Upper lobe of left lung (tissue), 4 donors: ENCODE measurements at regions not wholly inside any gene's neighbourhood (a gene's known extent, or its start where the extent isn't known, plus 50 kb on each side); places are given as distances from the start of the nearest gene placed in this dataset.

Experiments
- POLR2A ChIP-seq, 4 donors: fragments of 450-650 bp; IDR thresholded peaks; one replicate each; pipeline ENCODE4 v1.5.1; 2016 to 2017; ENCODE audit warnings: antibody characterized with exemption in 4 of 4, mild to moderate bottlenecking in 2 of 4
- POLR2AphosphoS5 ChIP-seq, 2 donors: sonication (generic); formaldehyde crosslinking; IDR thresholded peaks; one replicate each; pipeline ENCODE4 v1.5.1; 2017; ENCODE audit warnings: antibody characterized with exemption in 2 of 2
- TF ChIP-seq, protein P1 (sequence below), 6 experiments: fragments of 450-650 bp in 4 of 6; fragments of 200-600 bp in 2 of 6; sonication (generic) in 2 of 6; IDR thresholded peaks; one replicate each; pipeline ENCODE4 v1.5.1; 2016 to 2019; ENCODE audit warnings: antibody characterized with exemption in 6 of 6

DNA sequence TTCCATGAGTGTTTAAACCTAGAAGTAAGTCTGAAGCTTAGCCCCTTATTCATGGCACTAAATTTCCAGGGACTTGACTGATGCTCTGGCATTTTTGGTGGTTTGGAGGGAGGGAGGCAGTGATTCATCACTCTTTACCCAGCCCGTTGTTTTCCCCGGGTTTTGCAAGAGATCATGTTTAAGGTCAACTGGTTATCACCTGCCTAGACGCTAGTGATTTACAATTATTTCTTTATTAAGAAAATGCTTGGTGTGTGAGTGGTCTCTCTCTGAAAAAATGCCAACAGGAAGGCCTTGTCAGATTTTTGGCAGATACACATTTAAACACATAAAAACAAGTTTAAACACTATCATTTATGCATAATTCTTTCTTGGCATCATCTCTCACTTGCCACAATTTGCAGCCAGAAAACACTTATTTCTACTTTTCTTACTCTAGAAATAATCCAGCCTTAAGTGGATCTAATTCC is 737.9 kb upstream of the ZNF608 start:
- no peak for TF ChIP-seq POLR2A (IDR thresholded peaks at IDR 0.05)
- TF ChIP-seq, protein P1, sequence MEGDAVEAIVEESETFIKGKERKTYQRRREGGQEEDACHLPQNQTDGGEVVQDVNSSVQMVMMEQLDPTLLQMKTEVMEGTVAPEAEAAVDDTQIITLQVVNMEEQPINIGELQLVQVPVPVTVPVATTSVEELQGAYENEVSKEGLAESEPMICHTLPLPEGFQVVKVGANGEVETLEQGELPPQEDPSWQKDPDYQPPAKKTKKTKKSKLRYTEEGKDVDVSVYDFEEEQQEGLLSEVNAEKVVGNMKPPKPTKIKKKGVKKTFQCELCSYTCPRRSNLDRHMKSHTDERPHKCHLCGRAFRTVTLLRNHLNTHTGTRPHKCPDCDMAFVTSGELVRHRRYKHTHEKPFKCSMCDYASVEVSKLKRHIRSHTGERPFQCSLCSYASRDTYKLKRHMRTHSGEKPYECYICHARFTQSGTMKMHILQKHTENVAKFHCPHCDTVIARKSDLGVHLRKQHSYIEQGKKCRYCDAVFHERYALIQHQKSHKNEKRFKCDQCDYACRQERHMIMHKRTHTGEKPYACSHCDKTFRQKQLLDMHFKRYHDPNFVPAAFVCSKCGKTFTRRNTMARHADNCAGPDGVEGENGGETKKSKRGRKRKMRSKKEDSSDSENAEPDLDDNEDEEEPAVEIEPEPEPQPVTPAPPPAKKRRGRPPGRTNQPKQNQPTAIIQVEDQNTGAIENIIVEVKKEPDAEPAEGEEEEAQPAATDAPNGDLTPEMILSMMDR (IDR thresholded peaks at IDR 0.05) = no peak
- no peak for TF ChIP-seq POLR2AphosphoS5 (IDR thresholded peaks at IDR 0.05)
